GM12801 (cell line): ENCODE measurements at regions not wholly inside any gene's neighbourhood (a gene's known extent, or its start where the extent isn't known, plus 50 kb on each side); places are given as distances from the start of the nearest gene placed in this dataset.

Experiments used
- CTCF ChIP-seq: IDR thresholded peaks from one replicate; pipeline ENCODE4 v1.5.1; 2011; ENCODE audit warnings: control low read depth; ENCODE audit not compliant: insufficient read length; ENCODE audit errors: extremely low read depth

- no peak for TF ChIP-seq CTCF
Measured at GRCh38 chr2:58686776-58687175, 445.7 kb upstream of the FANCL start.

GRCh38 chr2:58680755-58681310 lies 439.7 kb upstream of the FANCL start:
- no peak for TF ChIP-seq CTCF

DNA sequence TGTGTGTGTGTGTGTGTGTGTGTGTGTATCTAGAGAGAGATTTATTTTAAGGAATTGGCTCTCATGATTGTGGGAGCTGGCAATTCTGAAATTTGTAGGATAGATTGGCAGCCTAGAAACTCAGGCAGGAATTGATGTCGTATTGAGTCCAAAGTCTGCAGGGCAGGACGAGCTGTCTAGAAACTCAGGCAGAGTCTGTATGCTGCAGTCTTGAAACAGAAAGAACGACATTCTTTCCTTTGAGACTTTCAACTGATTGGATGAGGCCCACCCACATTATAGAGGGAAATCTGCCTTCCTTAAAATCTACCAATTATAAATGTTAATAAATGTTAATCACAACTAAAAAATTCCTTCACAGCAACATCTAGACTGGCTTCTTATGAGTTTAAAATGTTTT lies 436.6 kb upstream of the FANCL start:
- TF ChIP-seq CTCF: no peak

DNA sequence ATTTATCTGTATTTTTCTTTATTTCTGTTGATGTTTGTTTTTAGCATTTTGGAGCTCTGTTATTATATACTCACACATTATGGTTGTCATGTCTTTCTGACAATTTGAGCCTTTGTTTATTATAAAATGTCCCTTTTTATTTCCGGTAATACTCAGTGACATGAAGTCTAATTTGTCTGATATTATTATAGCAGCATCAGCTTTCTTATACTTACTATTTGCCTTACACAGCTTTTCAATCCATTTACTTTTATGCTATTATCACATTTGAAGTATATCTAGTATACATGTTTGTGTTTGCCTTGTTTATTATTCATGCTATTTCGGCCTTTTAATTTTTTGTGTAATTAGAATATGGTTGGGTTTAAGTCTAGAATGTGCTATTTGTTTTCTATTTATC lies 430.6 kb upstream of the FANCL start:
- TF ChIP-seq CTCF: no peak

DNA sequence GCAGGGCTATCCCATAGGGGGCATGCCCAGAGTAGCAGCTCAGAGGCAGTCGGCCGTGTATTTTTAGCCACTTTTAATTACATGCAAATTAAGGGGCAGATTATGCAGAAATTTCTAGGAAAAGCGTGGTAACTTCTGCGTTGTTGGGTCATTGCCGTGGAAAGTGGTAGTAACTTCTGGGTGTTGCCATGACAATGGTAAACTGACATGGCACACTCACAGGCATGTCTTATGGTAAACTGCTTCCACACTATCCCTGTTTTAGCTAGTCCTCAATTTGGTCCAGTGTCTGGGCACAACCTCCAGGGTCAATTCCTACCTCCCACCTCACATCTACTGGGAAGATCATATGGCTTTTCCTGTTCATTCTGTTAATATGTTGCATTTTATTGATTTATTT lies 428.9 kb upstream of the FANCL start:
- no peak for TF ChIP-seq CTCF

DNA sequence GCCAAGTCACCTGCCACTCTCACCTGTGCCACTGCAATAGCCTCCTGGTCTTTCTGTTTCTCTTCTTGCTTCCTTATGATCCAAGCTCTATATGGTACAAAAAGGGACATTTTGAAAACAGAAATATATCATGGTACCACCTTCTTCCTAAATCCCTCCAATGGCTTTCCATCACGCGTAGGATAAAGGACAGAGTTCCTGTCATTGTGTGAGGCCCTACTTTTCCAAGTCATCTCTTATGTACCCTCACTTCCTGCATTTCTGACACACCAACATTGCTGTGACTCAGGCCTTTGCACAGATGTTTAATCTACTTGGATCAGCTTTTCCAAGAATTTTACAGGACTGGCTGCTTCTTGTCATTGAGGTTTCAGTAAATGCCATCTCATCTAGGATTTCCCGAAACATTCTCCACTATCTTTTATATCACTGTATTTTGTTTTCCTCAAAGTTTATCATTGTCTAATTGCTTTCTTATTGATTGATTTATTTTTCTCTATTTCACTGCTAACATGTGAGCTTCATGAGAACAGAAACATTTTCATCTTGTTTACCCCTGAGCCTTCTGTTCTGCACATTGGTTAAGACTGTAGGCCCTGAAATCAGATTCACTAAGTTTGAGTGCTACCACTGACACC lies 426.1 kb upstream of the FANCL start:
- no peak for TF ChIP-seq CTCF

DNA sequence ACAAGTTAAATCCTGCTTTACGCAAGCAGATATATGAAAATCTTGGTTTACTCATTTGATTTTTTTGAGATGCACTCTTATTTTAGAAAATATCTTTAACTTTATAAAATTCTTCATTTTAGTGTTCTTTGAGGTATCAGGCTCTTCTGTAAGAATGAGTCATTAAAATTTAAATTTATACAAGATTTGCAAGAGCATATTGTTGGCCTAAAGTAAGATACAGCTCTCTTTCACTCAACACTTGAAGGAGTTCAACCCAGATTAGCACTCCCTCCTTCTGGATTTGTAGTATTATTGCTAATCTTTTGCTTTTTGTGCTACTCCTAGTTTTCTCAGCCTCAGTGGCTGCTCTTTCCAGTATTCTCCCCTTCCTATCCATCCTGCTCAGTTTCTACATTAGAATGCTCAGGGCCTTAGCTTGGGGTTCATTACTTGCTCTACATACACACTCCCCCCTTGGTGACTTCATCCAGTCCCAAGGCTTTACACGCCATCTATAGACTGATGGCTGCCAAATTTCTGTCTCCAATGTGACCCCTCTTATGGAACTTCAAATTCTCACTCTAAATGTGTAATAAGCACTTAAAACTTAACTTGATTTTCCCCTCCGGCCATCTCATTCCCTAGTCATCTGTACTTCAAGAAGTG lies 425.3 kb upstream of the FANCL start:
- TF ChIP-seq CTCF: no peak
